HG03139 (cell line): ENCODE measurements at regions not wholly inside any gene's neighbourhood (a gene's known extent, or its start where the extent isn't known, plus 50 kb on each side); places are given as distances from the start of the nearest gene placed in this dataset.
"Not testable (repeated sequence)": the region's sequence is repeated elsewhere in the genome, so short reads cannot be mapped to it uniquely, and the experiment has no call there.

Experiments used
- ATAC-seq: cut with Tn5 transposase; IDR thresholded peaks from one replicate; pipeline ENCODE4 v1.9.1; 2021; ENCODE audit not compliant: unreplicated experiment

DNA sequence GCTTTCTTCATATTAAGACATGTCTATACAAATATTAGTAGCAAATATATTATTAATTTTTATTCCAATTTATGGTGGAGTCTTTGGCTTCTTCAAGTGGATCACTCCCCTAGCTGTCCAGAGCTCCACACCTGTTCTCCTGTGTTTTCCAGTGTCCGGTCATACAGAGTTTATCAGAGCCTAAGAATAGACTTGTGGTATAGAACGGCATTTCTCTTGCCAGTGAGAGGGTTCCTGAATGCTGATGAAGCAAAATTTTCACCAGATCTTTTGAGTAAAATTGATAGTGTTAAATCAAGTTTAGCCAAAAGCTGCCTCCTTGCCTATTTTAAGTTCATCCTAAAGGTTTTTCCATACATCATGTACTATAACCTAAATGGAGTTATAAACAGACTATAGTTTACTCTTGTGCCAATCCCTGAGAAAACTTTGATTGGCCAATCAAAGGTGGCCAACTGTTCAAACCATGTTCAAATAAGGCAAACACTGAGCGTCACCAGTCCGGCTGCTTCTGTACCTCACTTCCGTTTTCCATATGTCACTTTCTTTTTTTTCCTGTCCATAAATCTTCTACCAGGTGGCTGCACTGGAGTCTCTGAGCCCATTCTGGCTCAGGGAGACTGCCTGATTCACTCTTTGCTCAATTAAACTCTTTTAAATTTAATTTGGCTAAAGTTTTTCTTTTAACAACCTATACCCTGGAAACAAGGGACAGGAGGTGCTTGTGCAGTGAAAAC lies 422.7 kb upstream of the FRG2C start:
- not testable (repeated sequence) for ATAC-seq

DNA sequence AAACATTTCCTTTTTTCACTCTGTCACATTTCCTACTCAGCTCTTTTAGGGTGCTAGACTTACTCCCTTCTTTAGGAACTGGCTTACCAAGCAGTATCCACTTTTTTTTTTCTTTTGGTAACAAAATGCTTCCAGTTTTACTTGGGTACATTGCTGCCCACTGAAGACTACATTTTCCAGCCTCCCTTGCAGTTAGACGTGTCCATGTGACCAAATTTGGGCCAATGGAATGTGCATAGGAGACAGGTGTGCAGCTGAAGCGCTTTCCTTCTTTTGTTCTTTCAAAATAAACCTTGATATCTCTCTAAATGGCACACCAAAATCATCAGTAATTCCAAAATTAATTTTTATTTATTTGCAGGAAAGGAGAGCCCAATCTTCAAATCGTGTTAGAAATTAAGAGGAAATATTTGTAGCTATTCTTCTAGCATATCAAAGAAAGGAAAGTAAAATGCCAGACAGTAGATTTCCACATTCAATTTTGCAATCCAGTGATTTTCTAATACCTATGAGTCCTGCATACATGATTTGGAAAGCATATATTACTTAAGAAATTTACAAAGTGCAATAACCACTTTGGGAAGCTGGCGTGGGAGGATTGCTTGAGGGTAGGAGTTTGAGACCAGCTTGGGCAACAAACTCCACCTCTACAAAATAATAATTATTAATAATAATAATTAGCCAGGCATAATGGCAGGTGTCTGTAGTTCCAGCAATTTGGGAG lies 422.0 kb upstream of the FRG2C start:
- ATAC-seq, result no peak

DNA sequence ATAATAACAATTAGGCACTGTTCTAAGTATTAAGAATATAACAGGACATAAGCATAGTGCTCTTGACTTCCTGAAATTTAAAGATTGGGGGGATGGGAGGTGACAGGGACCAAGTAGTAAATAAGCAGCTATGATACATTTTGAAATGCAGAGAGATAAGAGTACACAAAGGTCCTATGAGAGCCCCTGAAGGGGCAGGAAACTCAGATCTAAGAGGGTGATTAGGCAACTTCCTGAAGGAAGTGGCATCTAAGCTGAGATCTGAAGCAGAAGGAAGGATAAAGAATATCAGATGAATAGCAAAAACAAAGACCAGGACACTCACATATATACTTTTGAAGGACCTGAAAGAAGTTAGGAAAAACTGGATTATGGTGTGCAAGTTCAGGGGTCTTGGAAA lies 415.2 kb upstream of the FRG2C start:
- ATAC-seq, result no peak

DNA sequence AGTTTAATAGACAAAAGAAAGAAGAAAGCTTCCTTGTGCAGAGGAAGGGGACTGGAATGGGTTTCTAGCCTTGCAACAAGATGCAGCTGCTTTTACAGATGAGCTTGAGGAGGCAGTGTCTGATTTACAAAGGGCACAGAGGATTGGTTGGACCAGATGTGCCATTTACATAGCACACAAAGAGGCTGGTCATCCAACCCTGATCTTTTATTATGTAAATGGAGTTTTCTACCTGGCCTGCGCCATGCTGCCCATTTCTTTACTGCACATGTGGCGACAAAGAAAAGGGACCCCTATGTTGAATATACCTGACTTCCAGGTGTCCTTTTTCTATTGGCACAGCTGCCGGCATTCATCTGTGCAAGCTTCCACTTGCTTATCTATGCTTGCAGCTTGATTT lies 409.4 kb upstream of the FRG2C start:
- ATAC-seq, result no peak

DNA sequence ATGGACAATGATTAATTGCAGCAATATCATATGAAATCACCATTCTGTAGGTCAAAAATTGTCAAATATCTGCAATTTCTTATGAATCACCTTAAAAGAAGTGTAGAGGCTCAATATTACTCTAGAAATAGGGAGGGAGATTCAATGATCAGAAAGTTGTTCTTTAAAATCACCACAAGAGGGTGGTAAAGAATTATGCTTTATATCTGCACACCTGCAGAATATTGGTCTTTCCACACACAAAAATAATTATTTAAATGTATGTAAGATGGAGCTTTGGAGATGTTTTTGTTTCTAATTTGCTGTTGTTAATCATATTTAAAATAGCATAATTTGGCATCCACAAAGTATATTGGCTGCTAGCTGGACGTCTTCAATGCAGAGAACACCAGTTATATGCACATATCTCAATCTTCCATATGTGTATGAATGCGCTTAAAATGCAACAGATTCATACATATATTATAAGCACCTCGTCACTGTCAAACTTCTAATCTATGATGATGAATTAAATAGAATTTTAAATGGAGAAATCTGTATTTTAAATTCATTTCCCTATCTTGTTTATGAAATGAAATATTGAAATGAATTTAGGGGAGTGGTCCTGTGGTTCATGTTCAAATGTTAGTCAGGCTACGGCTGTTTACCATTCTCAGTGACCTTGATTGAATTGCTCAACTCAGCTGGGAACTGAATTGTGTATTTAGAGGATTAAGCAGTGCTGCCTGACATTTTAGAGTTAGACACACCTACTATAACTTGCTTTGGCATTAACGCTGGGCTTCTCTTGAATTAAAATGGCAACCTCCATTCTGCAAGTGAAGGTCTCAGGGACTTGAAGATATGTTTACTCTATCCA lies 405.1 kb upstream of the FRG2C start:
- not testable (repeated sequence) for ATAC-seq

DNA sequence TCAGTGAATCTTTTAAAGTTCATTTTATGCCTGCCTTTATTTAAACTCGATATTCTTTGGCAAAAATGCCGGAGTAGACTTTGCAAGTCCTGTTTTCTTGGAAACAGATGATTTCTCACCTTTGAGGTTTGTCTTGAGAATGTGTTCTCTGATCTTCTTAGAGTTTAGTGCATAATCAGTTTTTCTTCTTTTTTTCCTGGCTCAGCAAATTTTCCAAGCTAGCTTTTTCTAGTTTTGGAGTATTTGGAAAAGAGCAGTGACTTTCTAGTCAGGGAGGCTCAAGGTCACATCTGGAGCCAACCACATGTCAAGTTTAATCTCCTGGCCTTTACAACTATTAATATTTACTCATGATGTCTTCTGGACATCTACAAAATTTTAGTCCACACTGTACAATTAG lies 403.2 kb upstream of the FRG2C start:
- not testable (repeated sequence) for ATAC-seq

- no peak for ATAC-seq
Measured at GRCh38 chr3:75262661-75263060, 401.5 kb upstream of the FRG2C start.

DNA sequence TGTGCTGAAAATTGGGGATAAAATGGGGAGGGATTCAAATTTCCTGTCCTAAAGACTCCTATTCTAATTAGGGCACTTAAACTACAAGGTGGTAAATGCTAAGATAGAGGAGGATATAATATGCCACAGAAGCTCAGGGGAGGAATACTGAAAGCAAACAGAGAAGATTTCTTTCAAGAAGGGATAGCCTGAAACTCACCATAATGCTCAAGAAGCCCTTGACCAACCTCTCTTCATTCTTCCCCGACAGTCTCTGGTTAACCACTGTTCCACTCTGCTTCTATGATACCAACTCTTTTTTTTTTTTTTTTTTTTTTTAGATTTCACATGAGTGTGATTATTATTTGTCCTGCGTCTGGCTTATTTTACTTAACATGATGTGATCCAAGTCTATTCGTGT lies 398.2 kb upstream of the FRG2C start:
- no peak for ATAC-seq

DNA sequence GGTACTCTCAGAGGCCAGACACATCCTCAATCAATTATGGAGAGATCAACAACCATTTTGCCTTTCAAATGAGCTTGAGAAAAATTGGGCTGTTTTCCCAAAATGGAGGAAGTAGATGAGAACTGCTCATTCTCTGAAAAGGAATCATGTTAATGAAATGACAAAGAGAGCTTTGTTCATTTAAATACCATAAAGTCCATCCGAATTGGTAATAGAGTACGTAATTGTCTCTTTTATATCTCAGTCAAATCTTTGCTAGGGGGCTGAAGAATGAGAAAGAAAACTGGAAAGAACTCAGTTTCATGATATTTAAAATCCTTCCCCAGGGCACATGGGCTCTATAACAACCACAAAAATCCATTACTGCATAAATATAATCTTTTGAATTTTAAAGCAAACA lies 395.6 kb upstream of the FRG2C start:
- not testable (repeated sequence) for ATAC-seq

DNA sequence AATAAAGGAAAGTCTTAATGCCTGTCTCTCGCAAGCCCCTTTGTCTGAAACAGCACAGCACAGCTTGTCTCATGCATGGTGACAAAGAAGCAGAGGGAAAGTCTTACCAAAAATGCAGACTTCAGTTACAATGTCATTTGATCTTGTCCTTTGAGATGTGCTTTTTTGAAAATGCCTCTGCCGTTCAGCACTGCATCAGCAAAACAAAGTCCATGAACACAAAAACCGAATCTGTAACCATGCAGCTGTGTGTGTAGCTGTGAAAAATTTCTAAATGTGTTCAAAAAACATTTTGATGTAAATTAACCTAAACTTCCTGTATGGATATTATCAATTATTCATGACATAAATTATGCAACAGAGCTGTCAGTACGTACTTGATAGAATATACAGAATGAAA lies 391.9 kb upstream of the FRG2C start:
- not testable (repeated sequence) for ATAC-seq

- no peak for ATAC-seq
Measured at GRCh38 chr3:75272691-75273090, 391.4 kb upstream of the FRG2C start.

DNA sequence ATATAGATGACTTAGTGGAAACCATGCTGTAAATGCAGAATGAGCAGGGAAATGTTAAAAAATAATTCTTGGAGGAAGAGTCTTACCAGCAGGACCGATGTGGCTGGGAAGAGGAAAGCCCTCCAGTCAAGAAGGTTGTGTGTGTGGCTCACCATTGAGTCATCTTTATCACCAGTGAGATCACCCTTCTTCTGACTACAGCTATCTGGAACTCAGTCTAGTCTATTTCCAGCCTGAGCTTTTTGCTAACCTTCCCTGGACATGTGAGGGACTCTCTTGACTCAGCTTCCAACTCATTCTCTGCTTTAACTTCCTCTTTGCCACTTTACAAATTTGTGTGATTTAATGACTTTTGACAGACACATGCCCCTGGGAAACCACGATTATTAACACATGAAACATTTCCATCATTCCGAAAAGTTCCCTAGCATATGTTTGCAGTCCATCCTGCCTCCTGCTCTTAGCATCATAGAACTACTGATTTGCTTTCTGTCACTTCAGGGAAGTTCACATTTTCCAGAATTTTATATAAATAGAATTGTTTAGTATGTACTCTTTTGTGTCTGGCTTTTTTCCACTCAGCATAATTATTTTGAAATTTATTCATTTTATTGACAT lies 378.5 kb upstream of the FRG2C start:
- not testable (repeated sequence) for ATAC-seq

GRCh38 chr3:75288972-75289574 lies 375.1 kb upstream of the FRG2C start:
- ATAC-seq, result not testable (repeated sequence)

GRCh38 chr3:75294124-75294523 lies 370.0 kb upstream of the FRG2C start:
- ATAC-seq, result peak; percentile 68

DNA sequence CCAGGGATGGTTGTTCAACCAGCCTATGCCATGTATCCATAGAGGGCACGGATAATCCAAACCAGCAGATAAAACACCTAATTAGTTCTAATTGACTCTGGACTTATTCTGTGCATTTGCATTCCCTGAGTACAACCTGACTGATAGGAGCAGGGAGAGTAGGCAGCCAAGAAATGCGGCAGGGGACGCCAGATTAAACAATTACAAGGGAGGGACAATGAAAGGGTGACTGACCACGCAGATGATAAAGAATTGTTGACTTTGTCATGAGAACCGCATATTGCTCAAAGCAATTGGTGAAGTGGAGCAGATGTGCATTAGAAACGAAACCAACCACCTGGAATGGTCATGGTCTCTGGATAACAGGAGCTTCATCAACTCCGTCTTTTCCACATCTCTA lies 369.1 kb upstream of the FRG2C start:
- no peak for ATAC-seq

DNA sequence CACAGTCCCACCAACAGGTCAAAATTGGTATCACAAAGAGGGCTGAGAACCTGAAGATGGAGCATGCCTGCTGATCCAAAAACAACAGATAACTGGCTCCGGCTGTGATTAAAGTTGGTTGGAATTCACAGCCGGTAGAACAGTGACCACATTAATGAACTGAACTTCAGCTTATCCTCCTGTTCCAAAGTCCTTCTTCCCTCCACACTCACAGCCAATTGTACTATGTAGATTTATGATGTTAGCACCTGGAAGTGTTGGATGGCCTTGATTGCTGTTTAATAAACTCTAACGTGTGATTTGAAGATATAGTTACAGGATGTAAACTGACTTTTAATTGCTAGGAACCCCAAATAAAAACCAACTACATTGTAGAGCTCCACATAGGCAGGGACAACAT lies 367.3 kb upstream of the FRG2C start:
- no peak for ATAC-seq

- ATAC-seq, result no peak
Measured at GRCh38 chr3:75300606-75301005, 363.5 kb upstream of the FRG2C start.

GRCh38 chr3:75301050-75301449 lies 363.1 kb upstream of the FRG2C start:
- ATAC-seq, result not testable (repeated sequence)

- no peak for ATAC-seq
Measured at GRCh38 chr3:75303741-75304140, 360.4 kb upstream of the FRG2C start.

DNA sequence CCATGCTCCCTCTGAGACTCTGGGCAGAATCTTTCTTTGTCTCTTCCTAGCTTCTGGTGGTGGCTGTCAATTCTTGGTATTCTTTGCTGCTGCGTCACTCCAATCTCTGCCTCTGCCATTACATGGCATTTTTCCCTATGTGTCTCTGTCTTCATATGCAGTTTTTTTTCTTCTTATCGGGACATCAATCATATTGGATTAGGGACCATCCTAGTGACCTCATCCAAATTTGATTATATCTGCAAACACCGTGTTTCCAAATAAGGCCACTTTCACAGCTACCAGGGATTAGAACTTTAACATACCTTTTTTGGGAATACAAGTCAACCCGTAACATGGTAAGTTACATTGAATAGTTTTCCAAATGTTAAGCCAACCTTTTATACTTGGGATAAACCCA lies 358.2 kb upstream of the FRG2C start:
- no peak for ATAC-seq

DNA sequence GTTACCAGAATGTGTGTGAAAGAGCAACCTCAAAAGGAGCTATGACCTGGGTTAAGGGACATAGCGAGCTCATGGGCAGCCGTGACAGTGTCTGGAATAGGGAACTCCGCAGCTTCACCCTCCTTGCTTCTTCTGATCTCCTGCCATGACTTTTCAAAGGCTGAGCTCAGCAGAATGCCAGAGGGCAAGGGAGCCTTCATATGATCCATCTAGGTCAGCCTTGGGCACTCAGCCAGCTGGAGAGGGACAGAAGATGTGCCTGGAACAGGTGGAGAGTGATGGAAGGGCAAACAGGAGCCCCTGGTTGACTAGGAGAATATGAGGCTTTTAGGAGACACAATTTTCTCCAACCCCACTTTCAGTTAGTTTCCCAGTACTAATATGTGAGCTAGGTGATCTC lies 352.8 kb upstream of the FRG2C start:
- not testable (repeated sequence) for ATAC-seq
